ENCODE measurements at regions not wholly inside any gene's neighbourhood (a gene's known extent, or its start where the extent isn't known, plus 50 kb on each side); places are given as distances from the start of the nearest gene placed in this dataset.

GRCh38 chr4:123597586-123597985, 201.0 kb downstream of the SPRY1 start (continued):
- no peak for TF ChIP-seq SP1 (CRISPR knock-in tag; conservative IDR thresholded peaks at IDR 0.05)

- ChIA-PET POLR2A (no interaction called here), CTCF (interaction anchor here (1.1 kb wide), 1 partner anchor 33 kb away, joined by 4 read pairs; no protein-coding TSS in a partner anchor)
- H3K9me3 Mint-ChIP-seq = peaks cover 4% of the 10 kb centered on the region; the same call in 1 of the 2 replicates
- TF ChIP-seq ZBTB21 (CRISPR knock-in tag; IDR thresholded peaks at IDR 0.05; ENCODE audit: borderline replicate concordance) (no peak), OVOL2 (CRISPR knock-in tag; IDR thresholded peaks at IDR 0.05; ENCODE audit: borderline replicate concordance) (no peak), SMAD4 (CRISPR knock-in tag; IDR thresholded peaks at IDR 0.05) (no peak), CREM (CRISPR knock-in tag; IDR thresholded peaks at IDR 0.05) (no peak), E2F5 (CRISPR knock-in tag; IDR thresholded peaks at IDR 0.05) (no peak), STAT6 (CRISPR knock-in tag; conservative IDR thresholded peaks at IDR 0.05; ENCODE audit: low read depth) (no peak), MXD4 (CRISPR knock-in tag; IDR thresholded peaks at IDR 0.05; ENCODE audit: borderline replicate concordance) (no peak), ZNF532 (CRISPR knock-in tag; IDR thresholded peaks at IDR 0.05; ENCODE audit: borderline replicate concordance) (no peak), ATF1 (CRISPR knock-in tag; IDR thresholded peaks at IDR 0.05) (no peak), ZSCAN18 (CRISPR knock-in tag; IDR thresholded peaks at IDR 0.05) (no peak)
- no peak for DNase-seq (ENCODE audit: low spot score)
- peaks cover 54% of the 10 kb centered on the region for H3K4me1 Mint-ChIP-seq
- H3K4me3 Mint-ChIP-seq = no peak overlapping the region
- H3K27ac Mint-ChIP-seq = peak overlapping the region; percentile 43
- H3K36me3 Mint-ChIP-seq = no peaks in the 10 kb centered on the region
- no peak for ATAC-seq
- no peaks in the 10 kb centered on the region; the same call in 1 of the 2 replicates for H3K27me3 Mint-ChIP-seq (ENCODE audit: low read depth)
Observed at GRCh38 chr4:123598331-123598730, 201.7 kb downstream of the SPRY1 start.

- Mint-ChIP-seq H3K4me1 (peaks cover 47% of the 10 kb centered on the region), H3K9me3 (peaks cover 6% of the 10 kb centered on the region), H3K36me3 (no peaks in the 10 kb centered on the region), H3K27me3 (ENCODE audit: low read depth) (no peaks in the 10 kb centered on the region; the same call in 1 of the 2 replicates), H3K4me3 (no peak overlapping the region), H3K27ac (peak overlapping the region; percentile 98)
- ATAC-seq (no peak), DNase-seq (ENCODE audit: low spot score) (no peak)
- ChIA-PET POLR2A (no interaction called here), CTCF (interaction anchor here (1.0 to 1.2 kb wide), 3 partner anchors 18 to 174 kb away, joined by 3 to 4 read pairs (median 4); no protein-coding TSS in a partner anchor)
- TF ChIP-seq E2F5 (CRISPR knock-in tag; IDR thresholded peaks at IDR 0.05) = no peak
- no peak for TF ChIP-seq ELF4 (CRISPR knock-in tag; IDR thresholded peaks at IDR 0.05; ENCODE audit: low read depth)
- TF ChIP-seq KAT7 (CRISPR knock-in tag; IDR thresholded peaks at IDR 0.05; ENCODE audit: borderline replicate concordance) = no peak
- TF ChIP-seq TP53 (CRISPR knock-in tag; IDR thresholded peaks at IDR 0.05) = no peak
- TF ChIP-seq FOXJ3 (CRISPR knock-in tag; IDR thresholded peaks at IDR 0.05; ENCODE audit: borderline replicate concordance) = no peak
- no peak for TF ChIP-seq ERG (CRISPR knock-in tag; IDR thresholded peaks at IDR 0.05)
- no peak for TF ChIP-seq ZNF396 (CRISPR knock-in tag; IDR thresholded peaks at IDR 0.05; ENCODE audit: borderline replicate concordance)
Observed at GRCh38 chr4:123599061-123599919, 202.7 kb downstream of the SPRY1 start.

Measured in WTC11 (cell line).